HPDE6-E6E7 (cell line): ENCODE measurements at regions not wholly inside any gene's neighbourhood (a gene's known extent, or its start where the extent isn't known, plus 50 kb on each side); places are given as distances from the start of the nearest gene placed in this dataset.

ENCODE experiments used
- DNase-seq: peaks from one replicate; pipeline ENCODE4 v3.0.0; 2011; ENCODE audit warnings: missing footprints; ENCODE audit errors: extremely low spot score

DNA sequence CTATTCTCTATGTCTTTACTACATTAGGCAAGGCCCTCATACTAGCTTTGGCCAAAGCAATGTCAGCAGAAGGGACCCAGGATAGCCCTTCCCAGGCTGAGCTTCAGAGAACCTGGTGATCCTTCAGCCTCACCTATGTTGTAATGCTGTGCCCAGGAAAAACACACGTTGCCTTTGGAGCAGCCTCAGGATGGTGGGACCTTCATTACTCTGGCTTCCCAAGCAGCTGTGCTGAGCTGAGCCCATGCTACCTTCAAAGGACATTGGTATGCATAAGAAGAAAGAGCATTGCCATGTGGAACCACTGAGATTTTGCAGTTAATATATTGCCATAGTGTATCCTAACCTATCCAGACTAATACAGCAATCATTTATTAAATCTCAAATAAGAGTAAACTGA, 756.4 kb upstream of the ID2 start:
- no peak for DNase-seq

- DNase-seq: no peak
Observed at GRCh38 chr2:7927691-7928090, 754.2 kb upstream of the ID2 start.

DNA sequence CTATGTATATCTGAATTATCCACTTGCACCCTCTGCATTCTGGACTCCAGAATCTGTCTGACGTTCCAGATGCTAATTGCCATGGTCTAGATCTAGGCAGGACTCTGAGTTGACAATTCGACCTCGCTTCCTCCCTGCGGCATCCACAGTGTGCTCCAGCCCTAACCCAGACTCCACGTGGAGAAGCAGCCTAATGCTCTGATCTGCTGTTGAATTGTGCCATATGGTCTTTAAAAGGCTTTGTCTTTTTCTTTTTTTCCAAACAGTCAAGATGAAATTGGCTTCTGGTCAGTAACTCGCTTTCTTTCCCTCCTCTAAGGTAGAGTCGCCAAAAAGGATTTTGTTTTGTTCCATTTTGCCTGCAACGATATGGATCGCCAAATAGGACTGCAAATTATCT, 752.6 kb upstream of the ID2 start:
- no peak for DNase-seq

GRCh38 chr2:7930800-7931635, 750.8 kb upstream of the ID2 start:
- DNase-seq: no peak

DNA sequence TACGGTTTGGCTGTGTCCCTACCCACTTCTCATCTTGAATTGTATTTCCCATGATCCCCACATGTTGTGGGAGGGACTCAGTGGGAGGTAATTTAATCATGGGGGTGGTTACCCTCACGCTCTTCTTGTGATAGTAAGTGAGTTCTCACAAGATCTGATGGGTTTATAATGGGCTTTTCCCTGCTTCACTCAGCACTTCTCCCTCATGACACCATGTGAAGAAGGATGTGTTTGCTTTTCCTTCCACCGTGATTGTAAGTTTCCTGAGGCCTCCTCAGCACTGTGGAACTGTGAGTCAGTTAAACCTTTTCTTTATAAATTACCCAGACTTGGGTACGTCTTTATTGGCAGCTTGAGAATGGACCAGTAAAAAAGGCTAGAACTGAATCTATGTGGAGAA, 750.0 kb upstream of the ID2 start:
- DNase-seq: no peak

DNA sequence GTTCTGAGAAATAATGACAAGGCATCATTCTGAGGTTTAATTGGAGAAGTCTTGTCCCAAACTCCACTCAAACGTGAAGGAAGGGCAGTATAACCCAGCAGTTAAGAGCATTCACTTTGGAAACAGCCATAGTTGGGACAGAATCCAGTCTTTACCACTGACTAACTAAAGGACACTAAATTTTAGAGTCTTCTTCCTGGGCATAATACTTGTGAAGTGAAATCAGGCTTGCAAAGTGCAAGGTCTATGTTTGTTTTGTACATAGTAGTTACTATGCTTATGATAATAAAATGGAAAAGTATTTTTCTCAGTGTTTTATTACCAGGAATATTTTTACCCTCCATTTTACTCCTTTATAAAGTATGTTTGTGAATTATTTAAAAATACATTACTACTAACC, 748.2 kb upstream of the ID2 start:
- no peak for DNase-seq

DNA sequence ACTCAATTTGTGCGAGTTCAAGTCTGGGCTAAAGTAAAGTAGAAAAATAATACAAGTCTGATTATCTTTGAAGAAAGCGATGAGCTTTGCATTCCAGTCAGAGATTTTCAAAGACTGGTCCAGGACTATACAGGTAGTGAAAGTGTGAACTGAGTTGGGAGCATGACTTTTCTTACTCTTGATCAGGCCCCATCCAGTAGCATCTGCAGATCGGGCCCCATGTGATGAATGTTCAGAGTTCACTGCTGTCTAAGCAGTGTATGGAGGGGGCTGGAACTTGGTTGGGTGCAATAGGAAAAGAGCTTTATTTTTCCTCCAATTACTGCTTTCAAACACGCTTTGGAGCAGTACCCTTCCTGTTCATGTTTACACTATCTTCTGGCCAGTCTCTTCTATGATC, 747.4 kb upstream of the ID2 start:
- DNase-seq: no peak

DNA sequence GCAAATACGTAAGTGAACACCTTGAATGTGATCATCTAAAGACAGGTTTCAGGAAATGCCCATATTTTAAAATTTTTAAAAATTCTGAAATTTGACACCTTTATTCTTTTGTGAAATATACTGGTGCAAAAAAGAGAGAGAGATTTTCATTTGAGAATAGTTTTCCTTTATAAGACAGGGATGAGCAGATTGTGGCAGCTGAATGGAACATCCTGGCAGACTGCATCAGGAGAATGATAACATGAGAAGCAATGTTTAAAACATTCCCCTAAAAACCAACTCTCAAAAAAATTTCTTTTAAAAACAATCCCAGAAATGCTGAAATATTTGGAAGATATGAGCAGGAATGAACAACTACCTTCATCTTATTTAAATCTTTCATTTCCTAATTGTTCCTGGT, 744.8 kb upstream of the ID2 start:
- no peak for DNase-seq

GRCh38 chr2:7940723-7941122, 741.1 kb upstream of the ID2 start:
- DNase-seq: no peak

DNA sequence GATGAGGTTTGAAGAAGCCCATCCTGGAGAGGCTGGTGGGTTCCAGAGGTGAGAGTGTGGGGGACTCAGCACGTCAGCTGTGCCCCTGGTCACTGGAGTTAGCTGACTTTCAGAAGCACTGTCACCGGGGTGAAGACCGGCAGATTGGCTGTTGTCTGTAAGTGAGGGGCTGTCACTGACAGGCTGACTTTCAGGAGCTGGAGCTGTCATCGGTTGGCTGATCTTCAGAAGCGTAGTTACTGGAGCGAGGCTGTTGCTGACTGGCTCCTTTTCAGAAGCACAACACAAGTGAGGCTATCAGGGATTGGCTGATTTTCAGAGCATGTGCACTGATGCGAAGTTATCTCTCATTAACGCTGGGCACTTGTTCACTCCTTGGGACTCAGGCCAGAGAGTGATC, 738.4 kb upstream of the ID2 start:
- DNase-seq: no peak

GRCh38 chr2:7945026-7945425, 736.8 kb upstream of the ID2 start:
- DNase-seq: no peak

GRCh38 chr2:7950035-7950612, 731.7 kb upstream of the ID2 start:
- DNase-seq: no peak

DNA sequence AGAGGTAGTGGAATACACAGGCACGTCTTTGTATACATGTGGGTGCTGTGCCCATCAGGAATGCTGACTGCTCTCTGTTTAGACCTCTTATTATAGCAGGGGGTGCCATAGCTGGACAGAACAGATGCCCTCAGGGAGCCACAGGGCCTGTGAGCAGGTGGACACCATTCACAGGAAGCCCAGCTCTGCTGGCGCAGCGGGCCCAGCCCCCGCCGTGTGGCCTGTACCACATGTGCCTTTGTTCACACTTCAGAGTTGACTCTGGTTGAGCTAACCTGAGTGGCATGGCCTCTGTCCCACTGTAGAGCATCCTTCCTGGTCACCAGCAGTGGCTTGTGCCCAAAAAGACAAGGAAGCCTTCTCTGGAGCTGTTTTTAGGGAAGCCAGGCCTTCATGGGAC, 730.9 kb upstream of the ID2 start:
- no peak for DNase-seq

GRCh38 chr2:7951490-7951889, 730.4 kb upstream of the ID2 start:
- DNase-seq: no peak

DNA sequence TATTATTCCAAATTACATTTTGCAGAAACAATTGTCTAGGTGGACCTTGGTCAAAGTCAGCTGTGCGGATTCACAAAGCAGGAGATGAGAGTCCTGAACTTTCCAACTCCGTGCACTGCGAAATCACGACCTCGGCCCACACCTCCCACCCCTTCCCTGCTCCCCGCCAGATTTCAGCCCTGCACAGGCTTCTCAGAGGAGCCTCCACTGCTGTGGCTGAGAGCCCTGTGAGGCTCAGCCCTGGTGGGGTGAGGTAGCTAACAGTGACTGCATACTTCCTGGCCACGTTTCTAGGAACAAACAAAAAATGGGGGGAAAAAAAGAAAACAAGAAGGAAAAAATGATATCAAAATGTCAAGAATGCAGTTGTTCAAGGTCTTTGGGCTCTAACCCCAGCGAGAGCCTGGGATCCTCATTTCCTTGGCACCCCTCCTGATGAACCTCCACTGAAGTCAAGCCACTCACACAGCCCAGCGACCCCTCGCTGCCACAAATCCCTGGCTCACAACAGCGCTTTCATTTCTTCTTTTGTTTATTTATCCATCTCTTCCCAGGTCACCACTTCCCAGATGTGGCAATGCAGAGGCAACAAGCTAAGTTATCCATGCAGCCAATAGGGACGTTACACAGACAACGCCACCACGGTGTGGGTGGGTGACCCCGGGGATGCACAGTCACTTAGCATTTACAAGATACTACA, 729.7 kb upstream of the ID2 start:
- DNase-seq: no peak

GRCh38 chr2:7953195-7953594, 728.7 kb upstream of the ID2 start:
- no peak for DNase-seq

DNA sequence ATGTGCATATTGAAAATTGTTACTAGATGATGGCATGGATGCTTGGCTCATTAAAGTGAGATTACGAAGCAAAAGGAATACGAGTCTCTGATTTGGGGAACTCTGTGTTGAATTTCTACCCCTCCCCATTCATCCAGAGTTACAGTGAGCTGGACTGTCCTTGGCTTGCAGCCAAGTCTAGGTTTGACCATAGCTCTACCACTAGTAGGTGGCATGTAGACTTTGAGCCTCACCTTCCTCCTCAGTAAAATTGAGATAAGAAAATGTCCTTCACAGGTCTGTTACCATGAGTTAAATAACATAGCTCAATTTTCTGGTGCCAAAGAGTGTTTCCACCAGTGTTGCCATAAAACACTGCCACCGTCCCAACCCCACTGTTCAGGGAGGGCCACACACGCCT, 727.6 kb upstream of the ID2 start:
- DNase-seq: no peak

- DNase-seq: no peak
Observed at GRCh38 chr2:7956126-7956689, 725.6 kb upstream of the ID2 start.

DNA sequence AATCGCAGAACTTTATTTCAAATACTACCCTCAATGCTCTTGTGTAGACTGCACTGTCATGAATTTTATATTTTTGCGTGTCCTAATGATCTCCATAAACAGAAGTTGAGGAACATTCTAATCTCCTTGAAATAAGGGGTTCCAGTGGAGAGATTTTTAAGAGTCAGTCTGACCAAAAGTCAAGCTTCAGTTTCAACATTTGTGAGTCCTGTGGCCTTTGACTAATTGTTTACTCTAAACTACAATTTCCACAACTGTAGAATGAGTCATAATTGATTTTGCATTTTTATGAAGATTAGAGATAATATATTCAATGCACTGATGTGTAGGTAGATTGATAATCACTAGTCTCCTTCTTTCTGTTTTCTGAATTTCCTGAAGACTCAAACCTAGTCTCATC, 720.3 kb upstream of the ID2 start:
- no peak for DNase-seq

DNA sequence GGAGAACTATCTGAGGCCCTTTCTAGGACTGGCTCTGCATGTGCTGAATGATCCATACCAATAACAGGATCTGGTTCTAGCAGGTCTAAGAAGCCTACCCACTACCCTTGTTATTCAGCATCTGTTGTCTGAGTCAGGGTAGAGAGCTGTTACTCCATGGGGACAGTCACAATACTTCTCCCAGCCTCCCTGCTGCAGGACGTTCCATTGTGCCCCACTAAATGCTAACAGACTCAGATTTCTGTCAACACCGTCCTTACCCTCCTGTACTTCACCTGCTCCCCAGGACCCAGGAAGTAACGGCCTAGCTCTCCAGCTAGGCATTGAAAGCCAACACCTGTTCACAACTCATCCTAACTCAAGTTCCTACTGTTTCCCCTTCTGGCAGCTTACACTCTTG, 719.7 kb upstream of the ID2 start:
- DNase-seq: no peak

- DNase-seq: no peak
Observed at GRCh38 chr2:7963787-7964186, 718.1 kb upstream of the ID2 start.

- DNase-seq: no peak
Observed at GRCh38 chr2:7966032-7966431, 715.8 kb upstream of the ID2 start.
